Stimulated activated naive CD8-positive, alpha-beta T cell treated with anti-CD3 and anti-CD28 coated beads, Interleukin-15, Interleukin-2, amounts not matched to agents 100 ng/mL and 50 ng/mL, for 24 hours (primary cell): ENCODE measurements at regions not wholly inside any gene's neighbourhood (a gene's known extent, or its start where the extent isn't known, plus 50 kb on each side); places are given as distances from the start of the nearest gene placed in this dataset.

Experiments
- H3K27ac Mint-ChIP-seq: one replicate; pipeline ENCODE4 v1.8.0; 2021; ENCODE audit warnings: mild to moderate bottlenecking, mixed read lengths
- H3K27me3 Mint-ChIP-seq: one replicate; pipeline ENCODE4 v1.8.0; 2021; ENCODE audit warnings: mixed read lengths
- H3K36me3 Mint-ChIP-seq: one replicate; pipeline ENCODE4 v1.8.0; 2021; ENCODE audit warnings: low read depth, mixed read lengths
- H3K4me1 Mint-ChIP-seq: one replicate; pipeline ENCODE4 v1.8.0; 2021; ENCODE audit warnings: low read depth, mixed read lengths
- H3K4me3 Mint-ChIP-seq: one replicate; pipeline ENCODE4 v1.8.0; 2021; ENCODE audit warnings: mild to moderate bottlenecking, mixed read lengths
- H3K9me3 Mint-ChIP-seq: one replicate; pipeline ENCODE4 v1.8.0; 2021; ENCODE audit warnings: mixed read lengths

GRCh38 chr9:36779582-36779981, 206.9 kb downstream of the MELK start:
- Mint-ChIP-seq H3K4me3 (no peak overlapping the region), H3K27me3 (peaks cover 58% of the 10 kb centered on the region), H3K4me1 (no peaks in the 10 kb centered on the region), H3K36me3 (no peaks in the 10 kb centered on the region), H3K27ac (no peak overlapping the region), H3K9me3 (no peaks in the 10 kb centered on the region)

DNA sequence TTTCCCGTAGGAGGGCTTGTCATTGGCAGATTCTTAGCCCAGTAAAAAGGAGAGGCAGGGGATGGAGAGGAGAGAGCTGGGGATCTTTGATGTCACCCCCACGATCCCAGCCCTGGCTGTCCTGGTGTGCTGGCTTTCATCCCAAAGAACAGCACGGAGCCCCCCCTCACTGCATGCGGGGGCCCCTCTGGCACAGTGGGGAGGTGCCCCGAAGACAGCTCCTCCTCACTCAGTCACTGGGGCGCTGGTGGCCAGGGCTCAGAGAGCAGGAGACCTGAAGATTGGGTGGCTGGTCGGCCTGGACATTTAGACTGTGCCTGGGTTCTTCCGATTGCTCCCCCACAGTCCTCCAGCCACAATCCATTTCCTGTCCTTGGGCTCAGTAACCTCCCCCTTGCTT, 207.5 kb downstream of the MELK start:
- no peaks in the 10 kb centered on the region for H3K9me3 Mint-ChIP-seq
- no peak overlapping the region for H3K27ac Mint-ChIP-seq
- peaks cover 62% of the 10 kb centered on the region for H3K27me3 Mint-ChIP-seq
- no peaks in the 10 kb centered on the region for H3K36me3 Mint-ChIP-seq
- H3K4me3 Mint-ChIP-seq = no peak overlapping the region
- no peaks in the 10 kb centered on the region for H3K4me1 Mint-ChIP-seq

DNA sequence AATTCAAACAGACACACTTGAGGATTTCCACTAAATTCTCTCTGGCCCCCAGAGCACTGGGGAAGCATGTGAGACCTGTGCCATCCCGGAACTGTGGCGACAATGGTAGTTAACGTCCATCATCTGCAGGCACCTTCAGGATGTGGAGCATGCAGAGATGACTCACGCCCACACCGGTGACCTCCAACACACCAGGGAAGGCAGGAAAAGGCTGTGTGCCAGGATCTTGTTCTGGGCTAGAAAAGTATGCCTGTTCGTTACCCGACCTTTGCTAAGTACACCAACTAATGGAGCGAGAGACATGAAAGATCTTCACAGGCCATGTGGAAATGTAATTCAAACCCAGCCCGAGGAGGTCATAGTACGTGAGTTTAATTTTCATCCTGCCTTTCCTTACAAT, 208.8 kb downstream of the MELK start:
- Mint-ChIP-seq H3K27ac (no peak overlapping the region), H3K36me3 (no peaks in the 10 kb centered on the region), H3K4me3 (no peak overlapping the region), H3K27me3 (peaks cover 65% of the 10 kb centered on the region), H3K9me3 (no peaks in the 10 kb centered on the region), H3K4me1 (no peaks in the 10 kb centered on the region)
